ENCODE measurements at regions not wholly inside any gene's neighbourhood (a gene's known extent, or its start where the extent isn't known, plus 50 kb on each side); places are given as distances from the start of the nearest gene placed in this dataset.

GRCh38 chr2:57878866-57879210 is 167.8 kb upstream of the VRK2 start:
- TF ChIP-seq CTCF (IDR thresholded peaks at IDR 0.05) (no peak), POLR2A (IDR thresholded peaks at IDR 0.05) (no peak), EP300 (IDR thresholded peaks at IDR 0.05) (no peak)

All from ovary (tissue), 3 donors.